DND-41 (cell line): ENCODE measurements at regions not wholly inside any gene's neighbourhood (a gene's known extent, or its start where the extent isn't known, plus 50 kb on each side); places are given as distances from the start of the nearest gene placed in this dataset.

ENCODE experiments used
- CTCF ChIP-seq: IDR thresholded peaks from 2 replicates; pipeline ENCODE4 v1.5.1; 2012; ENCODE audit warnings: borderline replicate concordance, low read length, moderate library complexity, mild to moderate bottlenecking; ENCODE audit not compliant: poor library complexity, severe bottlenecking; ENCODE audit errors: extremely low read depth
- EZH2 ChIP-seq: IDR thresholded peaks from 3 replicates; pipeline ENCODE4 v1.6.1; 2012; ENCODE audit warnings: borderline replicate concordance, low read depth, mild to moderate bottlenecking, moderate library complexity, low read length, inconsistent platforms; ENCODE audit not compliant: severe bottlenecking

GRCh38 chr2:150889141-150889540, 372.5 kb downstream of the RBM43 start:
- TF ChIP-seq CTCF (no peak), EZH2 (no peak)
